ENCODE measurements at regions not wholly inside any gene's neighbourhood (a gene's known extent, or its start where the extent isn't known, plus 50 kb on each side); places are given as distances from the start of the nearest gene placed in this dataset.

GRCh38 chr11:36974771-36975170 lies 376.7 kb upstream of the RAG2 start:
- Histone ChIP-seq H3K36me3 (ENCODE audit: control insufficient read depth, insufficient read depth, low read length) (no peaks in the 10 kb centered on the region), H3K27me3 (ENCODE audit: control insufficient read depth, insufficient read depth, low read length) (no peaks in the 10 kb centered on the region), H3K27ac (ENCODE audit: low read length) (no peak overlapping the region), H3K4me1 (ENCODE audit: control insufficient read depth, insufficient read depth, low read length) (no peaks in the 10 kb centered on the region), H3K9me3 (ENCODE audit: control insufficient read depth, insufficient read depth, low read depth, low read length) (no peaks in the 10 kb centered on the region), H3K4me3 (ENCODE audit: low read depth in 2 of 2, low read length in 2 of 2) (no peak overlapping the region)
- POLR2A ChIA-PET: no interaction called here
- TF ChIP-seq POLR2AphosphoS5 (IDR thresholded peaks at IDR 0.05; ENCODE audit: low read depth, low read length): no peak
- no peak for TF ChIP-seq SIN3A (IDR thresholded peaks at IDR 0.05; ENCODE audit: borderline replicate concordance, insufficient read depth, low read depth, low read length)
- no peak for TF ChIP-seq TCF7L2 (IDR thresholded peaks at IDR 0.05; ENCODE audit: low read depth, low read length)
- TF ChIP-seq REST (IDR thresholded peaks at IDR 0.05; ENCODE audit: insufficient read depth in 1 of 2, low read depth in 2 of 2, low read length in 1 of 2): no peak
- no peak for TF ChIP-seq CTCF (IDR thresholded peaks at IDR 0.05)
- intact Hi-C loops (cut with micrococcal nuclease; ENCODE audit: unreplicated experiment) (no loop called here), in situ Hi-C loops (cut with HindIII; ENCODE audit: low pct_unique_long_range_greater_than_20kb, low sequenced_read_pairs) (no loop called here)
- DNase-seq (ENCODE audit: low read depth, low spot score): no peak
- ATAC-seq: no peak
- no TSS peak for BruUV-seq (replicated peaks)
- CTCF ChIA-PET: no interaction called here

GRCh38 chr11:36953976-36954375 lies 355.9 kb upstream of the RAG2 start:
- no peak for ATAC-seq
- in situ Hi-C loops (cut with HindIII; ENCODE audit: low pct_unique_long_range_greater_than_20kb, low sequenced_read_pairs): no loop called here
- CTCF ChIA-PET: no interaction called here

More at GRCh38 chr11:36953976-36954375, 355.9 kb upstream of the RAG2 start:
- no TSS peak for BruUV-seq (replicated peaks)
- POLR2A ChIA-PET: no interaction called here
- Histone ChIP-seq H3K36me3 (ENCODE audit: control insufficient read depth, insufficient read depth, low read length) (no peaks in the 10 kb centered on the region), H3K9me3 (ENCODE audit: control insufficient read depth, insufficient read depth, low read depth, low read length) (no peaks in the 10 kb centered on the region), H3K27me3 (ENCODE audit: control insufficient read depth, insufficient read depth, low read length) (no peaks in the 10 kb centered on the region), H3K4me1 (ENCODE audit: control insufficient read depth, insufficient read depth, low read length) (no peaks in the 10 kb centered on the region), H3K27ac (ENCODE audit: low read length) (no peak overlapping the region), H3K4me3 (ENCODE audit: low read depth in 2 of 2, low read length in 2 of 2) (no peak overlapping the region)
- no peak for TF ChIP-seq TCF7L2 (IDR thresholded peaks at IDR 0.05; ENCODE audit: low read depth, low read length)
- no peak for TF ChIP-seq REST (IDR thresholded peaks at IDR 0.05; ENCODE audit: insufficient read depth in 1 of 2, low read depth in 2 of 2, low read length in 1 of 2)
- no peak for TF ChIP-seq POLR2AphosphoS5 (IDR thresholded peaks at IDR 0.05; ENCODE audit: low read depth, low read length)
- TF ChIP-seq CTCF (IDR thresholded peaks at IDR 0.05): no peak
- TF ChIP-seq SIN3A (IDR thresholded peaks at IDR 0.05; ENCODE audit: borderline replicate concordance, insufficient read depth, low read depth, low read length): no peak
- no peak for DNase-seq (ENCODE audit: low read depth, low spot score)
- intact Hi-C loops (cut with micrococcal nuclease; ENCODE audit: unreplicated experiment): loop anchor here (5.0 kb wide), 1 partner anchor 1723 kb away; no protein-coding TSS in a partner anchor

Measured in Panc1 (cell line).